Activated CD4-positive, alpha-beta memory T cell treated with anti-CD3 and anti-CD28 coated beads for 36 hours (primary cell): ENCODE measurements at regions not wholly inside any gene's neighbourhood (a gene's known extent, or its start where the extent isn't known, plus 50 kb on each side); places are given as distances from the start of the nearest gene placed in this dataset.

Experiments used
- CTCF ChIA-PET: fragments of 350-600 bp; sonication (Branson Sonifier 250); formaldehyde crosslinking; loops from one replicate; lab custom pipeline; 2021; ENCODE audit warnings: antibody characterized with exemption, inconsistent platforms; lab: Charles Lee
- POLR2A ChIA-PET: fragments of 350-600 bp; sonication (Branson Sonifier 250); formaldehyde crosslinking; loops from one replicate; lab custom pipeline; 2021; ENCODE audit warnings: antibody characterized with exemption; lab: Charles Lee
- DNase-seq: peaks from one replicate; pipeline ENCODE4 v3.0.0-alpha.2; 2020
- H3K27ac Mint-ChIP-seq: one replicate; pipeline ENCODE4 v1.8.0; 2021; ENCODE audit warnings: mixed read lengths
- H3K27me3 Mint-ChIP-seq: one replicate; pipeline ENCODE4 v1.8.0; 2021; ENCODE audit warnings: mixed read lengths
- H3K36me3 Mint-ChIP-seq: one replicate; pipeline ENCODE4 v1.8.0; 2021; ENCODE audit warnings: mixed read lengths
- H3K4me1 Mint-ChIP-seq: one replicate; pipeline ENCODE4 v1.8.0; 2021; ENCODE audit warnings: low read depth, mixed read lengths
- H3K4me3 Mint-ChIP-seq: one replicate; pipeline ENCODE4 v1.8.0; 2021; ENCODE audit warnings: mild to moderate bottlenecking, mixed read lengths
- H3K9me3 Mint-ChIP-seq: one replicate; pipeline ENCODE4 v1.8.0; 2021; ENCODE audit warnings: mixed read lengths
- intact Hi-C: fragments of 100-400 bp; cut with micrococcal nuclease; formaldehyde crosslinking; loops from one replicate; pipeline ENCODE4 v1.15.1; 2023

- CTCF ChIA-PET, result no interaction called here
- intact Hi-C loops, result no loop called here
- Mint-ChIP-seq H3K27me3 (peaks cover 17% of the 10 kb centered on the region), H3K9me3 (peaks cover 5% of the 10 kb centered on the region), H3K4me3 (no peak overlapping the region), H3K27ac (no peak overlapping the region), H3K36me3 (peaks cover 2% of the 10 kb centered on the region), H3K4me1 (no peaks in the 10 kb centered on the region)
- no peak for DNase-seq
- POLR2A ChIA-PET, result no interaction called here
Observed at GRCh38 chr21:35871906-35872305, 188.4 kb downstream of the SETD4 start.

- ChIA-PET CTCF (interaction anchor here (2.0 kb wide), 1 partner anchor 29 kb away, joined by 7 read pairs; no protein-coding TSS in a partner anchor), POLR2A (no interaction called here)
- intact Hi-C loops, result no loop called here
- H3K36me3 Mint-ChIP-seq, result peaks cover 2% of the 10 kb centered on the region
- peaks cover 3% of the 10 kb centered on the region for H3K9me3 Mint-ChIP-seq
- no peaks in the 10 kb centered on the region for H3K4me1 Mint-ChIP-seq
- H3K27me3 Mint-ChIP-seq, result peaks cover 21% of the 10 kb centered on the region
- no peak overlapping the region for H3K27ac Mint-ChIP-seq
- H3K4me3 Mint-ChIP-seq, result no peak overlapping the region
- no peak for DNase-seq
Observed at GRCh38 chr21:35868869-35869223, 191.5 kb downstream of the SETD4 start.

- peaks cover 3% of the 10 kb centered on the region for H3K9me3 Mint-ChIP-seq
- no peak overlapping the region for H3K27ac Mint-ChIP-seq
- DNase-seq, result no peak
- H3K4me3 Mint-ChIP-seq, result no peak overlapping the region
- peaks cover 21% of the 10 kb centered on the region for H3K27me3 Mint-ChIP-seq
- no peaks in the 10 kb centered on the region for H3K4me1 Mint-ChIP-seq
- POLR2A ChIA-PET, result no interaction called here
- intact Hi-C loops, result no loop called here
- CTCF ChIA-PET, result interaction anchor here (2.0 kb wide), 1 partner anchor 28 kb away, joined by 7 read pairs; no protein-coding TSS in a partner anchor
- H3K36me3 Mint-ChIP-seq, result peaks cover 2% of the 10 kb centered on the region
Observed at GRCh38 chr21:35868005-35868868, 192.1 kb downstream of the SETD4 start.

- Mint-ChIP-seq H3K36me3 (peaks cover 2% of the 10 kb centered on the region), H3K27me3 (peaks cover 15% of the 10 kb centered on the region), H3K9me3 (peaks cover 3% of the 10 kb centered on the region), H3K4me3 (no peak overlapping the region), H3K27ac (no peak overlapping the region), H3K4me1 (no peaks in the 10 kb centered on the region)
- intact Hi-C loops, result no loop called here
- DNase-seq, result no peak
- CTCF ChIA-PET, result interaction anchor here (0.6 to 0.8 kb wide), 2 partner anchors 24 to 591 kb away, joined by 3 read pairs; no protein-coding TSS in a partner anchor
- POLR2A ChIA-PET, result no interaction called here
Observed at GRCh38 chr21:35864039-35864438, 196.3 kb downstream of the SETD4 start.

GRCh38 chr21:35862969-35863368 lies 197.4 kb downstream of the SETD4 start:
- intact Hi-C loops, result no loop called here
- no peaks in the 10 kb centered on the region for H3K36me3 Mint-ChIP-seq
- DNase-seq, result no peak
- no peak overlapping the region for H3K27ac Mint-ChIP-seq
- no peaks in the 10 kb centered on the region for H3K4me1 Mint-ChIP-seq
- no peaks in the 10 kb centered on the region for H3K9me3 Mint-ChIP-seq
- H3K27me3 Mint-ChIP-seq, result peaks cover 13% of the 10 kb centered on the region
- CTCF ChIA-PET, result interaction anchor here (2.0 kb wide), 1 partner anchor 23 kb away, joined by 6 read pairs; no protein-coding TSS in a partner anchor
- no peak overlapping the region for H3K4me3 Mint-ChIP-seq
- POLR2A ChIA-PET, result no interaction called here

DNA sequence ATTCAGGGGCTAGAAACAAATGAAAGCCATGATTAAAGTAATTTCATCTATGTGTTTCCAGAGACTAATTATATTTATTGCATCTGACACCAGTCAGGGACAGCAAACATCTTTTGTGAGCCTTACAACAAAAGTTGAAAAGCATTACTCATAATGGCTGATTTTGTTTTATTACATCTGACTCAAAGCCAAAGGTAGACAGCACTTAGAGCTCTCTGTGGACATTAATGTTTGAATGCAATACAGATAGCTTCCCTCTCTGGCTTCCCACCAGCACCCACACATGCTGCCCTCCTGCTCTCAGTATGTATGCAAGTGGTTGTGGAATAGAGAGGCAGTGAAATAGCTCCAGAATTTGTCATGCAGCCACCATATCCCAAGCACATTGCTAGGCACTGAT lies 198.7 kb downstream of the SETD4 start:
- intact Hi-C loops, result no loop called here
- DNase-seq, result no peak

GRCh38 chr21:35860189-35860869 lies 200.0 kb downstream of the SETD4 start:
- Mint-ChIP-seq H3K27ac (no peak overlapping the region), H3K36me3 (no peaks in the 10 kb centered on the region), H3K27me3 (peaks cover 18% of the 10 kb centered on the region), H3K4me1 (no peaks in the 10 kb centered on the region), H3K4me3 (no peak overlapping the region), H3K9me3 (no peaks in the 10 kb centered on the region)
- CTCF ChIA-PET, result no interaction called here
- no peak for DNase-seq
- POLR2A ChIA-PET, result no interaction called here
- intact Hi-C loops, result no loop called here

More for the DNA sequence above, 198.7 kb downstream of the SETD4 start:
- Mint-ChIP-seq H3K27me3 (peaks cover 13% of the 10 kb centered on the region), H3K4me3 (no peak overlapping the region), H3K9me3 (no peaks in the 10 kb centered on the region), H3K27ac (no peak overlapping the region), H3K4me1 (no peaks in the 10 kb centered on the region), H3K36me3 (no peaks in the 10 kb centered on the region)
- ChIA-PET POLR2A (no interaction called here), CTCF (interaction anchor here (2.0 kb wide), 1 partner anchor 22 kb away, joined by 6 read pairs; no protein-coding TSS in a partner anchor)

GRCh38 chr21:35859677-35860076 lies 200.6 kb downstream of the SETD4 start:
- intact Hi-C loops, result no loop called here
- no peak overlapping the region for H3K4me3 Mint-ChIP-seq
- CTCF ChIA-PET, result interaction anchor here (0.5 to 0.6 kb wide), 2 partner anchors 157 to 160 kb away, joined by 3 read pairs; no protein-coding TSS in a partner anchor
- no peak for DNase-seq
- POLR2A ChIA-PET, result no interaction called here
- no peaks in the 10 kb centered on the region for H3K9me3 Mint-ChIP-seq
- no peaks in the 10 kb centered on the region for H3K36me3 Mint-ChIP-seq
- no peak overlapping the region for H3K27ac Mint-ChIP-seq
- no peaks in the 10 kb centered on the region for H3K4me1 Mint-ChIP-seq
- H3K27me3 Mint-ChIP-seq, result peaks cover 17% of the 10 kb centered on the region

GRCh38 chr21:35857095-35857494 lies 203.2 kb downstream of the SETD4 start:
- Mint-ChIP-seq H3K4me1 (no peaks in the 10 kb centered on the region), H3K4me3 (no peak overlapping the region), H3K27ac (no peak overlapping the region), H3K9me3 (no peaks in the 10 kb centered on the region), H3K36me3 (no peaks in the 10 kb centered on the region), H3K27me3 (peaks cover 18% of the 10 kb centered on the region)
- intact Hi-C loops, result no loop called here
- no peak for DNase-seq
- POLR2A ChIA-PET, result no interaction called here
- CTCF ChIA-PET, result interaction anchor here (1.1 kb wide), 1 partner anchor 171 kb away, joined by 3 read pairs; no protein-coding TSS in a partner anchor

GRCh38 chr21:35855484-35855883 lies 204.8 kb downstream of the SETD4 start:
- ChIA-PET CTCF (no interaction called here), POLR2A (no interaction called here)
- H3K9me3 Mint-ChIP-seq, result no peaks in the 10 kb centered on the region
- intact Hi-C loops, result no loop called here
- no peaks in the 10 kb centered on the region for H3K36me3 Mint-ChIP-seq
- H3K4me1 Mint-ChIP-seq, result no peaks in the 10 kb centered on the region
- H3K27me3 Mint-ChIP-seq, result peaks cover 15% of the 10 kb centered on the region
- no peak overlapping the region for H3K4me3 Mint-ChIP-seq
- no peak for DNase-seq
- H3K27ac Mint-ChIP-seq, result no peak overlapping the region

- POLR2A ChIA-PET, result interaction anchor here (0.6 kb wide), 1 partner anchor 219 kb away, joined by 5 read pairs; no protein-coding TSS in a partner anchor
- CTCF ChIA-PET, result no interaction called here
Observed at GRCh38 chr21:35854281-35854680, 206.0 kb downstream of the SETD4 start.

More at GRCh38 chr21:35854281-35854680, 206.0 kb downstream of the SETD4 start:
- no peaks in the 10 kb centered on the region for H3K9me3 Mint-ChIP-seq
- no peak overlapping the region for H3K27ac Mint-ChIP-seq
- H3K4me1 Mint-ChIP-seq, result no peaks in the 10 kb centered on the region
- H3K36me3 Mint-ChIP-seq, result no peaks in the 10 kb centered on the region
- H3K27me3 Mint-ChIP-seq, result peaks cover 15% of the 10 kb centered on the region
- no peak for DNase-seq
- no peak overlapping the region for H3K4me3 Mint-ChIP-seq
- intact Hi-C loops, result no loop called here
